Mesothelial cell of epicardium (in vitro differentiated cells): ENCODE measurements at regions not wholly inside any gene's neighbourhood (a gene's known extent, or its start where the extent isn't known, plus 50 kb on each side); places are given as distances from the start of the nearest gene placed in this dataset.

Experiments used
- DNase-seq, 2 experiments: peaks; one replicate each; pipeline ENCODE4 v3.0.0; 2021; ENCODE audit warnings: low spot score in 2 of 2; ENCODE audit not compliant: unreplicated experiment in 2 of 2
- H3K27ac Mint-ChIP-seq: 2 replicates; pipeline ENCODE4 v1.8.0; 2021; ENCODE audit warnings: mixed read lengths
- H3K27me3 Mint-ChIP-seq: 2 replicates; pipeline ENCODE4 v1.8.0; 2021; ENCODE audit warnings: low read depth, mixed read lengths
- H3K36me3 Mint-ChIP-seq: 2 replicates; pipeline ENCODE4 v1.8.0; 2021; ENCODE audit warnings: mixed read lengths
- H3K4me1 Mint-ChIP-seq: 2 replicates; pipeline ENCODE4 v1.8.0; 2021; ENCODE audit warnings: mixed read lengths
- H3K4me3 Mint-ChIP-seq: 2 replicates; pipeline ENCODE4 v1.8.0; 2021; ENCODE audit warnings: mild to moderate bottlenecking, moderate library complexity, mixed read lengths
- H3K9me3 Mint-ChIP-seq: 2 replicates; pipeline ENCODE4 v1.8.0; 2021; ENCODE audit warnings: mixed read lengths
- CTCF ChIP-seq: fragments of 200-600 bp; sonication (generic); IDR thresholded peaks from one replicate; pipeline ENCODE4 v1.5.0; 2021; ENCODE audit warnings: antibody characterized with exemption; ENCODE audit not compliant: unreplicated experiment

DNA sequence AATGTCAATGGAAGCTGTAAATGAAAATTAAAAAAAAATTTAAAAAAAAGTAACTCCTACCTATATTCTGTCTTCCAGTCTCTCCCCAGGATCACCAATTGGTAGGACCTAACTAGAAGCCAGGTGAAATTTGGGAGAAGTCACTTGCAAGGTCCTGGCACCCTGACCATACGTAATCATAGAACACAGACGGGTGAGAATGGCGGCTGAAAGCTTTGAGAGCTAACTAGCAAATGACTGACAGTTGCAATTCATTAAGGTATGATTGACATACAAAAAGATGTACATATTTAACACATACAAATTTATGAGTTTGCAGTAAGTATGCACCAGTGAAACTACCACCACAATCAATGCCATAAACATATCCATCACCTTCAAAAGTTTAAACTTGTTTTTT is 372.7 kb upstream of the PSMD7 start:
- peaks cover 6% of the 10 kb centered on the region for H3K27me3 Mint-ChIP-seq
- no peak for DNase-seq
- no peak overlapping the region for H3K4me3 Mint-ChIP-seq
- no peaks in the 10 kb centered on the region for H3K4me1 Mint-ChIP-seq
- no peak for TF ChIP-seq CTCF
- peaks cover 28% of the 10 kb centered on the region for H3K9me3 Mint-ChIP-seq
- H3K36me3 Mint-ChIP-seq, result no peaks in the 10 kb centered on the region
- no peak overlapping the region for H3K27ac Mint-ChIP-seq

GRCh38 chr16:73921295-73921694 is 375.3 kb upstream of the PSMD7 start:
- H3K27me3 Mint-ChIP-seq, result peaks cover 12% of the 10 kb centered on the region
- no peak overlapping the region for H3K4me3 Mint-ChIP-seq
- H3K4me1 Mint-ChIP-seq, result no peaks in the 10 kb centered on the region
- no peak overlapping the region for H3K27ac Mint-ChIP-seq
- H3K36me3 Mint-ChIP-seq, result no peaks in the 10 kb centered on the region
- no peak for DNase-seq
- TF ChIP-seq CTCF, result no peak
- H3K9me3 Mint-ChIP-seq, result peaks cover 7% of the 10 kb centered on the region

DNA sequence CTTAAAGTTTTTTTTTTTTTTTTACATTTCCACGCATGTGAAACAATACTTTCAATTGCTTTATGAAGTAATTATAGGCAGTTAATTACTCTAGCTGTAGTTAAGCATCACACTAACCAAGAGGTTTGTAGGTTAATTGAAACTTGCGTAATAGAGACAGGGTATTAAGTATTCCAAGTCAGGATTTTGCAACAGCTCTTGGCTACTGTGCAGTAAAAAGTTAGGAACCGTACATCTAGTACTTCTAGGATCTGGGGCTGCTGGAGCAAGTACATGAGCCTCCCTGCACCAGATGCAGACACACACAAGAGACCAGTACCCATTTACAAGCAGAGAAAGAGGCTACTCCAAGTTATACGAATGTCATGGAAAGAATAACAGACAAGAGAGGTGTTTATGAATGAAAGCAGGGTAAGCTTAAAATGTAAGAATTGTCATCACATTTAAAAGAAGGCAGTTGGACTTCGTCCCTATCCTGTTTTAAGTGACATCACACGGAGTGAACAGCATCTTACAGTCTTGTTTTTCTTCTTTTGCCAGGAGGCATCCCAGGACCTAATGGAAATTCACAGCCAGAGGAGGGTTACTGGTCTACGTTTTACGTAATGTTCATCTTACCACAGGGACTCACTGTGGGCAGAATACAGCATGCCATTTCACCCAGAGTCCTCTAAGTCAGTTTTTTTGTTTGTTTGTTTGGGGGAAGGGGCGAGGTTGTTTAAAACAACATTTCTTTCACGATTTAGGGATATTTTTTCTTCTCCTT is 379.6 kb upstream of the PSMD7 start:
- H3K27me3 Mint-ChIP-seq, result peaks cover 19% of the 10 kb centered on the region

GRCh38 chr16:73915935-73916334 is 380.7 kb upstream of the PSMD7 start:
- Mint-ChIP-seq H3K9me3 (no peaks in the 10 kb centered on the region), H3K27me3 (peaks cover 23% of the 10 kb centered on the region), H3K4me3 (peak overlapping the region; percentile 33), H3K4me1 (peaks cover 12% of the 10 kb centered on the region), H3K27ac (peak overlapping the region; percentile 18), H3K36me3 (no peaks in the 10 kb centered on the region)
- TF ChIP-seq CTCF, result no peak
- DNase-seq, result no peak

More for the DNA sequence above, 379.6 kb upstream of the PSMD7 start:
- no peak for TF ChIP-seq CTCF
- no peaks in the 10 kb centered on the region for H3K9me3 Mint-ChIP-seq
- no peak overlapping the region for H3K4me3 Mint-ChIP-seq
- no peaks in the 10 kb centered on the region for H3K36me3 Mint-ChIP-seq
- peaks cover 12% of the 10 kb centered on the region for H3K4me1 Mint-ChIP-seq
- no peak for DNase-seq
- no peak overlapping the region for H3K27ac Mint-ChIP-seq

DNA sequence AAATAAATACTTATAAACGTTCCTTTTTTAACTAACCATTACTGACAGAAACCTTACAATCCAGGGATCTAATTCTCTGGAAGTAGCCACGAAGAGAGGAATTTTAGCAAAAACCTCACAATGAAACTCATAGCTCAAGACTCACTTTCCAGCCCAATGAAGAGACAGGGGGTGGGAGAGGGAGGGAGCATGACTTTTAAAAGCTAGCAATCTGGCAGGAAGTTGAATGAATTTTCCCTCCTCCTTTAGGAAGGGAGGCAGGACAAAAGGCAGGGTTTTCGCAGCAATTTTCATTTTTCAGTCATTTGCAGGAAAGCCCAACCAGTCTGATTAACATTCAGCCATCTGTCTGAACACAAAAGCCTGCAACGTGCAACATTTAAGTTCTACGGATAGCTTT is 381.5 kb upstream of the PSMD7 start:
- Mint-ChIP-seq H3K27ac (peak overlapping the region; percentile 18), H3K4me3 (peak overlapping the region; percentile 33), H3K27me3 (peaks cover 30% of the 10 kb centered on the region), H3K36me3 (no peaks in the 10 kb centered on the region), H3K4me1 (peaks cover 12% of the 10 kb centered on the region), H3K9me3 (no peaks in the 10 kb centered on the region)
- TF ChIP-seq CTCF, result no peak
- no peak for DNase-seq
